ENCODE measurements at regions not wholly inside any gene's neighbourhood (a gene's known extent, or its start where the extent isn't known, plus 50 kb on each side); places are given as distances from the start of the nearest gene placed in this dataset.

- DNase-seq: no peak
- no peak overlapping the region for H3K18ac ChIP-seq (ENCODE audit: low read depth, low read length)
- H3K79me1 ChIP-seq (ENCODE audit: low read depth in 1 of 2, low read length in 2 of 2): no peaks in the 10 kb centered on the region
- H3K4me2 ChIP-seq (ENCODE audit: low read depth, low read length): no peak overlapping the region
- POLR2A ChIA-PET (ENCODE audit: unreplicated experiment): no interaction called here
- intact Hi-C loops (cut with micrococcal nuclease) (no loop called here), in situ Hi-C loops (cut with MboI; ENCODE audit: low sequenced_read_pairs) (no loop called here), dilution Hi-C loops (cut with HindIII; ENCODE audit: low sequenced_read_pairs, unreplicated experiment) (no loop called here)
- peaks cover 4% of the 10 kb centered on the region; the same call in 1 of the 2 replicates for H3K9me1 ChIP-seq (ENCODE audit: insufficient read depth, low read length)
- no peak overlapping the region for H2AK5ac ChIP-seq (ENCODE audit: low read depth, low read length)
- no peaks in the 10 kb centered on the region for H4K20me1 ChIP-seq (ENCODE audit: insufficient read depth, low read length)
- H3K9me3 ChIP-seq (ENCODE audit: control insufficient read depth, insufficient read depth, low read length): no peaks in the 10 kb centered on the region
- no peak overlapping the region for H2BK20ac ChIP-seq (ENCODE audit: low read depth, low read length)
- no peaks in the 10 kb centered on the region for H3K36me3 ChIP-seq (ENCODE audit: control insufficient read depth, insufficient read depth, low read length)
- no peak overlapping the region for H4K5ac ChIP-seq (ENCODE audit: low read depth, low read length)
- no peak overlapping the region for H3K23ac ChIP-seq (ENCODE audit: low read depth, low read length)
- no peak overlapping the region for H4K91ac ChIP-seq (ENCODE audit: insufficient read depth, low read depth, low read length)
- H3K9ac ChIP-seq (ENCODE audit: low read depth, low read length): no peak overlapping the region
- no peak overlapping the region for H3K14ac ChIP-seq (replicated peaks; ENCODE audit: low read depth, low read length)
- no peak overlapping the region for H3K56ac ChIP-seq (ENCODE audit: extremely low read depth, insufficient read depth, low read length)
- BruUV-seq (replicated peaks): no TSS peak
- H2BK120ac ChIP-seq (ENCODE audit: low read depth, low read length): no peak overlapping the region
- CTCF ChIA-PET: no interaction called here
- no peak overlapping the region for H3K27ac ChIP-seq (ENCODE audit: insufficient read depth, low read length)
- H3K4me3 ChIP-seq (ENCODE audit: insufficient read depth, low read depth, low read length): no peak overlapping the region
- no peak for ATAC-seq (ENCODE audit: low read depth)
- H3K27me3 ChIP-seq (ENCODE audit: control insufficient read depth, insufficient read depth, low read length): no peaks in the 10 kb centered on the region
- no peaks in the 10 kb centered on the region for H3K4me1 ChIP-seq (ENCODE audit: control insufficient read depth, insufficient read depth, low read length)
- no peak overlapping the region for H2AFZ ChIP-seq (replicated peaks; ENCODE audit: low read length, poor library complexity)
- no peak overlapping the region for H4K8ac ChIP-seq (ENCODE audit: low read depth in 2 of 2, low read length in 2 of 2)
- H2BK15ac ChIP-seq (ENCODE audit: low read depth, low read length): no peak overlapping the region
- H3K4ac ChIP-seq (ENCODE audit: low read depth, low read length): no peak overlapping the region
- no CpG with 5 or more reads among the region's 2 CpGs for WGBS, 2 experiments (ENCODE audit: extremely low coverage in 2 of 2, insufficient read length in 1 of 2)
- no peak for TF ChIP-seq POLR2A (IDR thresholded peaks at IDR 0.05; ENCODE audit: low read depth, low read length)
- no peak for TF ChIP-seq CTCF (conservative IDR thresholded peaks at IDR 0.05; ENCODE audit: low read depth, low read length)
- no peak for TF ChIP-seq SMC3 (IDR thresholded peaks at IDR 0.05; ENCODE audit: low read depth, low read length)
- no peak for TF ChIP-seq CEBPB (IDR thresholded peaks at IDR 0.05; ENCODE audit: low read depth, low read length)
- TF ChIP-seq RAD21 (IDR thresholded peaks at IDR 0.05; ENCODE audit: low read length): no peak
- no peak for TF ChIP-seq MAZ (IDR thresholded peaks at IDR 0.05; ENCODE audit: borderline replicate concordance, low read depth, low read length)
- no peak for TF ChIP-seq RFX5 (IDR thresholded peaks at IDR 0.05; ENCODE audit: low read depth, low read length)
- no peak for TF ChIP-seq MAFK (IDR thresholded peaks at IDR 0.05; ENCODE audit: low read depth, low read length)
- TF ChIP-seq RCOR1 (IDR thresholded peaks at IDR 0.05; ENCODE audit: insufficient replicate concordance, low read length): no peak
- TF ChIP-seq NFE2L2 (IDR thresholded peaks at IDR 0.05; ENCODE audit: low read depth, low read length): no peak
- no peak for TF ChIP-seq FOS (IDR thresholded peaks at IDR 0.05; ENCODE audit: low read depth, low read length)
- no peak overlapping the region for H2AK9ac ChIP-seq (replicated peaks; ENCODE audit: low read depth, low read length, poor library complexity)
- H2BK5ac ChIP-seq (ENCODE audit: low read depth, low read length, poor library complexity, severe bottlenecking): no peak overlapping the region
Measured at GRCh38 chr9:108245331-108245730, 610.5 kb downstream of the ACTL7B start.
